ENCODE measurements at regions not wholly inside any gene's neighbourhood (a gene's known extent, or its start where the extent isn't known, plus 50 kb on each side); places are given as distances from the start of the nearest gene placed in this dataset.

GRCh38 chr13:37168926-37169325, 63.5 kb upstream of the CSNK1A1L start:
- TF ChIP-seq BACH1 (tag; IDR thresholded peaks at IDR 0.05) (no peak), ZNF253 (CRISPR knock-in tag; conservative IDR thresholded peaks at IDR 0.05) (no peak), RNF219 (CRISPR knock-in tag; IDR thresholded peaks at IDR 0.05) (no peak), ZEB2 (IDR thresholded peaks at IDR 0.05) (no peak), POLR2A (conservative IDR thresholded peaks at IDR 0.05) (no peak), RAD21 (CRISPR knock-in tag; conservative IDR thresholded peaks at IDR 0.05 in 1 of 2, IDR thresholded peaks at IDR 0.05 in 1 of 2) (no peak), GATA2 (CRISPR knock-in tag; IDR thresholded peaks at IDR 0.05) (no peak), ELK1 (CRISPR knock-in tag; IDR thresholded peaks at IDR 0.05) (no peak), ZNF592 (IDR thresholded peaks at IDR 0.05) (no peak), SMC3 (conservative IDR thresholded peaks at IDR 0.05; ENCODE audit: insufficient read depth, low read depth, low read length) (no peak), ZBTB33 (CRISPR knock-in tag; IDR thresholded peaks at IDR 0.05) (no peak), ELF4 (CRISPR knock-in tag; IDR thresholded peaks at IDR 0.05) (no peak), ZNF134 (CRISPR knock-in tag; conservative IDR thresholded peaks at IDR 0.05) (no peak)
